Karpas-422 (cell line): ENCODE measurements at regions not wholly inside any gene's neighbourhood (a gene's known extent, or its start where the extent isn't known, plus 50 kb on each side); places are given as distances from the start of the nearest gene placed in this dataset.

Experiments used
- DNase-seq: peaks from one replicate; pipeline ENCODE4 v3.0.0-alpha.2; 2015
- H2AFZ ChIP-seq: fragments of 200-600 bp; sonication (generic); 2 replicates; pipeline ENCODE4 v1.6.1; 2014; ENCODE audit warnings: antibody characterized with exemption, low read length, mixed read lengths
- H3K27ac ChIP-seq: fragments of 200-600 bp; sonication (generic); 2 replicates; pipeline ENCODE4 v1.5.1; 2014; ENCODE audit warnings: mild to moderate bottlenecking, low read length, moderate library complexity
- H3K27me3 ChIP-seq: fragments of 200-600 bp; sonication (generic); 2 replicates; pipeline ENCODE4 v1.6.1; 2014; ENCODE audit warnings: low read length, mixed read lengths
- H3K36me3 ChIP-seq: fragments of 200-600 bp; sonication (generic); 2 replicates; pipeline ENCODE4 v1.6.1; 2014; ENCODE audit warnings: low read length, mixed read lengths; ENCODE audit not compliant: insufficient read depth
- H3K4me1 ChIP-seq: fragments of 200-600 bp; sonication (generic); 2 replicates; pipeline ENCODE4 v1.6.1; 2014; ENCODE audit warnings: mild to moderate bottlenecking, low read length, mixed read lengths
- H3K4me2 ChIP-seq: fragments of 200-600 bp; sonication (generic); 2 replicates; pipeline ENCODE4 v1.6.1; 2014; ENCODE audit warnings: low read length, low read depth, mild to moderate bottlenecking; ENCODE audit not compliant: poor library complexity, severe bottlenecking
- H3K4me3 ChIP-seq: fragments of 200-600 bp; sonication (generic); 2 replicates; pipeline ENCODE4 v1.5.1; 2014; ENCODE audit warnings: mild to moderate bottlenecking, antibody characterized with exemption, low read length, mixed read lengths
- H3K79me2 ChIP-seq: fragments of 200-600 bp; sonication (generic); 2 replicates; pipeline ENCODE4 v1.6.1; 2014; ENCODE audit warnings: mild to moderate bottlenecking, low read length, mixed read lengths
- H3K9ac ChIP-seq: fragments of 200-600 bp; sonication (generic); 2 replicates; pipeline ENCODE4 v1.6.0; 2014; ENCODE audit warnings: low read length
- H3K9me2 ChIP-seq: fragments of 200-600 bp; sonication (generic), shearing (Covaris generic); replicated peaks from 2 replicates; pipeline ENCODE4 v1.6.0; 2014; ENCODE audit warnings: mild to moderate bottlenecking, low read length, moderate library complexity; ENCODE audit not compliant: insufficient read depth
- H3K9me3 ChIP-seq: fragments of 300-700, 200-600 bp; sonication (generic); 2 replicates; pipeline ENCODE4 v1.6.1; 2014; ENCODE audit warnings: low read length, mixed read lengths
- H4K20me1 ChIP-seq: fragments of 200-600 bp; sonication (generic); 2 replicates; pipeline ENCODE4 v1.6.1; 2014; ENCODE audit warnings: mild to moderate bottlenecking, antibody characterized with exemption, low read length, low read depth; ENCODE audit not compliant: insufficient read depth

DNA sequence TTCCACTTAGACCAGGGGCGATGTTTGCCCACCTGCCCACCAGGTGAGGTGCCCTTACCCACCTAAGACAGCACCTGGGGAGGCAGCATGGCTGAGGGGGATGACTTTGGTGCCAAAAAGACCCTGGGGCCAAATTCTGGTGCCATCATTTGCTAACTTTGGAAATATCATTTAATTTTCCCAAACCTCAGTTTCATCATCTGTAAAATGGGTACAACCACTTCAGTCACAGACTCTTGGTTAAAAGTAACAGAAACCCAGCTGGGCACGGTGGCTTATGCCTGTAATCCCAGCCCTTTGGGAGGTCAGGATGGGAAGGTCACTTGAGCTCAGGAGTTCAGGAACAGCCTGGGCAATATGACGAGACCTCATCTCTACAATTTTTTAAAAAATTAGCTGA, 177.8 kb downstream of the USP12 start:
- H3K9ac ChIP-seq: no peak overlapping the region
- no peaks in the 10 kb centered on the region for H3K79me2 ChIP-seq
- no peak overlapping the region for H3K4me2 ChIP-seq
- no peak overlapping the region for H3K27ac ChIP-seq
- H3K4me3 ChIP-seq: no peak overlapping the region
- H4K20me1 ChIP-seq: no peaks in the 10 kb centered on the region
- DNase-seq: no peak
- no peak overlapping the region for H2AFZ ChIP-seq
- H3K27me3 ChIP-seq: 0 out of 2 replicates have a peak, but pooled peaks cover 2% of the 10 kb centered on the region
- no peaks in the 10 kb centered on the region for H3K9me3 ChIP-seq
- H3K4me1 ChIP-seq: peaks cover 8% of the 10 kb centered on the region
- no peaks in the 10 kb centered on the region for H3K36me3 ChIP-seq
- no peaks in the 10 kb centered on the region for H3K9me2 ChIP-seq

DNA sequence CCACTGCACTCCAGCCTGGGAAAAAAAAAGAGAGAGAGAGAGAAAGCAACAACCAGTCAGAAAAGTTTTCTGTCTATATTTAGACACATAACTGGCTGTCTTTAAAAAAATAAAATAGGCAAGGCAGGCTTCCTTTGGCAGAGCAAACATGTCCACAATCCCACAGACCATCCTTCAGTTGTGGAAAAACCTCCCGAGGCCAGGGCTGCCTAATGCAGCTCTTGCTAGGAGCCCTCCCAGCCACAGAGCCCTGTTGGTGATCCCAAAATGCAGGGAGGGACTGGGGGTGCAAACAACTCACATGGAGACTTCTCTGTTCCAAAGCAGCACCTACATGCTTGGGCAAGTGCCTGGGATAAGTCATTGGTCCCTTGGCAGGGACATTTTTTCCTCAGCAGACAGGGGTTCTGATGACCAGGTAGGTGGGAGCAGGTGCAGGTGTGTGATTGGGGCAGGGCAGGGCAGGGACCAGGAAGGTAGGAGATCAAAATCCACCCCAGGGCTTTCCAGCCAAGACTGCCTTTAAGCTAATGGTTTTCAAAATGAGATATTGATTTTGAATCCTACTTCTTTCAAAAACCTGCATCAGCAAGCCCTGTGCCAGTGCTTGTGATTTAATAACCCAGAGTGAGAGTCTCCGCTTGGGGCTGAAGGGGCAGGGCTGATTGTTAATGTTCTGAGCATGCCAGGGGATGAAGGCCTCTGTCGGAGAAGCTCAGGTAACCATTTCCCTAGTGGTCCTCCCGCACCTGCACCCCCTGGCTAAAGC, 178.5 kb downstream of the USP12 start:
- H3K27ac ChIP-seq: no peak overlapping the region
- no peak overlapping the region for H3K9ac ChIP-seq
- H4K20me1 ChIP-seq: no peaks in the 10 kb centered on the region
- H3K9me2 ChIP-seq: no peaks in the 10 kb centered on the region
- no peak overlapping the region for H3K4me2 ChIP-seq
- H3K36me3 ChIP-seq: no peaks in the 10 kb centered on the region
- no peaks in the 10 kb centered on the region for H3K9me3 ChIP-seq
- DNase-seq: no peak
- H3K27me3 ChIP-seq: 0 out of 2 replicates have a peak, but pooled peaks cover 2% of the 10 kb centered on the region
- H3K4me1 ChIP-seq: peaks cover 8% of the 10 kb centered on the region
- H2AFZ ChIP-seq: no peak overlapping the region
- H3K79me2 ChIP-seq: no peaks in the 10 kb centered on the region
- no peak overlapping the region for H3K4me3 ChIP-seq

DNA sequence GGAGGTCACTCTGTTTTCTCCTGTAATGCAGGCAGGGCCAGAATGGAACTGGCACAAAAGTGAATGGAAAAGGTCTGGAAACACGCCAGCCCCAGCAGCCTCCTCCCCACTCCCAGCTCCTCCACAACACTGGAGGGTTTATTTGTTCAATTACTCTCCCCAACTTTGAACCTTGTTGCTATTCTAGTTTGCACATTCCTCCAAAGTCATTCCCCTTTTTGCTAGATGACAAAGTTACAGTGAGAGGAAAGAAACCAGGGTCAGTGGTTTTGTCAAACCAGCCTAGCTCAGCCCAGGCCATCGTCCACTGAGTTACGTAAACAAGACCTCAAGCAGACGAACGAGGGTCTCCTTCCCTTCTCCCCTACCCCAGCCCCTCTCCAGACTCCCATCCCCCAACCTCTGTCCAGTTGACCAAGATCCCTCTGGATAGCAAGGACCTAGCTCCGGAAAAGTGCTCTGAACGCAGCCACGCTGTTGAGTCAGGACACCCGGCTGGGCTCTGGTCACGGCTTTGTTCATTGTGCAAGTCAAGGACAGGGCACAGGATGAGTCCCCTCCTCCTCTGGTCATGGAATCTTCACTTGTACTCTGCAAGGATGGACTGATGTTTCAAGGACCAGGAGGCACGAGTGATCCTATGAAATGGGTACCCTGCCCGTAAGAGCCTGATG, 180.0 kb downstream of the USP12 start:
- Histone ChIP-seq H3K9me2 (no peaks in the 10 kb centered on the region), H2AFZ (no peak overlapping the region), H3K4me2 (no peak overlapping the region), H3K36me3 (no peaks in the 10 kb centered on the region), H3K27me3 (0 out of 2 replicates have a peak, but pooled peaks cover 2% of the 10 kb centered on the region), H3K9ac (no peak overlapping the region), H3K4me1 (no peaks in the 10 kb centered on the region), H3K27ac (no peak overlapping the region), H3K79me2 (no peaks in the 10 kb centered on the region), H3K4me3 (no peak overlapping the region), H3K9me3 (no peaks in the 10 kb centered on the region), H4K20me1 (no peaks in the 10 kb centered on the region)
- no peak for DNase-seq

DNA sequence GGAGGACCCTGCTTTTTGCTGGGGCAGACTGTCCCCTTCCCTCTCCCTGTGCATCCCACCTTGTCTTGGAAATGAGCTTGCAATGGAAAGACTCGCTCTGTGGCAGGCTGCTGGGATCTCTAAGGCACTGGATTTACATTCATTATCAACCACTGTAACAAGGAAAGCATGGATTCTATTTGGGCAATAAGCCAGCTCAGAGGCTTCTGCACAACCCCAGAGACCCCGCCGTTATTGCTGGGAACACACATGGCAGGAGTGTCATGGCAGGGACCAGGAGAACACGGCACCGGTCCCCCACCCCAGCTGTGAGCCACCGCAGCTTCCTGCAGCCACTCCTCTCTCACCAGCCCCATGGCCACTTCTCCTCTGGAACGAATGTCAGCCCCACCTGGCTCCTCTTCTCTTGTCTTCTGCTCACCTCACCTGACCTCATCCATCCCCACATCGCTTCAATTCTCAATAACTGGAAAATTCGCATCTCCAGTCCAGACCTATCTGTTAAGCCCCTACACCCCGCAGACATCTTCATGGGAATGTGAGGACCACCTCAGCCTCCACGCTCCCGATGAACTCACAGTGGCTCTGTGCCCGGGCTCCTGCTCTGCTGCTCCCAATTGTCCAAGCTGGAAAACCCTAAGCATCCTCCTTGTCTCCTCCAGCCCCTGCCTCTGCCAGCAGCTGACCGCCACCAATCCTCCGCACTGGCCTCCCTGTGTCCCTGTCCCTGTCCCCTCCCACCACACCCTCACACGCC, 181.5 kb downstream of the USP12 start:
- Histone ChIP-seq H3K27ac (no peak overlapping the region), H4K20me1 (no peaks in the 10 kb centered on the region), H3K4me3 (no peak overlapping the region), H2AFZ (no peak overlapping the region), H3K27me3 (no peaks in the 10 kb centered on the region), H3K79me2 (no peaks in the 10 kb centered on the region), H3K4me2 (no peak overlapping the region), H3K9ac (no peak overlapping the region), H3K36me3 (no peaks in the 10 kb centered on the region), H3K4me1 (no peaks in the 10 kb centered on the region), H3K9me3 (no peaks in the 10 kb centered on the region), H3K9me2 (no peaks in the 10 kb centered on the region)
- no peak for DNase-seq

DNA sequence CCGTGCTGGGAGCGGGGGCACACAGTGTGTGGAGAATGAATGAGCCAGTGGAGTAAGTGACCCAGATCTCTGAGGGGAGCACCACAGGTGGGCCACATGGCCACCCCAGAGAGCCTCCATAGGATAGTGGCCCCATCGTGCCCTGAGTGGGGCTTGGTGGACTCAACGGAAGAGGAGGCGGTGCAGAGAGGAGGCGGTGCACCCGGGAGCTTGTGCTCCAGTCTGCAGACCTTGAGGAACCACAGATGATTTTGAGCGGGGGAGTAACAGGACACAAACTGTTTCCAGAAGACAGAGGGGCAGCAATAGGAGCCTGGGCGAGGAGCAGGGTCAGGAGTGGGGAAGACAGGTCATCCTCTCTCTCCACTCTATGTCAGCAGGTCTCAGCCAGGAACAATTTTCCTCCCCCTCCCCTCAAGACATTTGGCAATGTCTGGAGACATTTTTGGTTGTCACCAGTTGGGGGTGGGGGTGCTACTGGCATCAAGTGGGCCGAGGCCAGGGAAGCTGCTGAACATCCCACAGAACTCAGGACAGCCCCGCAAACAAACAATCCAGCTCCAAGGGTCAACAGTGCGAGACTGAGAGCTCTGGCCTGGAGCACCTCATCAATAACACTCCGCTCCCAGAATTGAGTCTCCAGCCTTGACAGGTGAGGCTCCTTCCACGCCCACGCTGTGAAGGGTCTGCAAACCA, 182.2 kb downstream of the USP12 start:
- Histone ChIP-seq H3K4me2 (no peak overlapping the region), H3K4me1 (no peaks in the 10 kb centered on the region), H3K79me2 (no peaks in the 10 kb centered on the region), H3K9ac (no peak overlapping the region), H3K9me3 (no peaks in the 10 kb centered on the region), H4K20me1 (no peaks in the 10 kb centered on the region), H3K27me3 (no peaks in the 10 kb centered on the region), H3K36me3 (no peaks in the 10 kb centered on the region), H3K27ac (no peak overlapping the region), H3K4me3 (no peak overlapping the region), H3K9me2 (no peaks in the 10 kb centered on the region), H2AFZ (no peak overlapping the region)
- no peak for DNase-seq

DNA sequence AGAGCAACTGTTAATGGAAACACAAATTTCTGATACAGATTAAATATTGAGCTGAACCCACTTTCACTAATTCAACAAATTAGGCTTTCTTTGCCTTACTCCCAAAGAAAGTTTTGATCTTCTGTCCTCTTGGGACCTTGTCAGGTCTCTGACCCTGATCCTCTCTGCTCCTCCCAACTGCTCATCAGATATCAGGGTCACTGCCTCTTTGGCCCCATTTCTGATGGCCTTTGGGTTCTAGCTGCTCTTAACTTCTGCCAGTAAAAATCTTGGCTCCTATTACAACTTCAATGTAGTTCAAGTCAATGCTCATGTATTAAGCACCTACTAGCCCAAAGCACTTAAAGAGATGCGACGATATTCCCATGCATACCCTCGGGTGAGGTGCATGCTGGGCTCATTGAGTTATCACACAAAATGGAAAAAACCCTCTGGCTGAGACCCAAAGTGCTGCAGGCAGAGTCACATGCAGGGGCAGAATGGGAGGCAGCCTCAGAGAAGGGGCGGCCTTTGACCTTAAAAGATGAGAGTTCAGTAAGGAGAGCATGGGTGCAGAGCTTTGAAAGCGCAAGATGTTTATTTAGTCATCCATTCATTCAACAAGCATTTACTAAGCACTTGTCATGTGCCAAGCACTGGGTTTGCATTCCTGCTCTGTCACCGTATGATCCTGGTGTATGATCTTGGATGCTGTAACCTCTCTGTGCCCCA, 183.4 kb downstream of the USP12 start:
- no peak overlapping the region for H3K27ac ChIP-seq
- no peaks in the 10 kb centered on the region for H3K9me3 ChIP-seq
- H3K4me1 ChIP-seq: no peaks in the 10 kb centered on the region
- H3K27me3 ChIP-seq: no peaks in the 10 kb centered on the region
- H3K4me2 ChIP-seq: no peak overlapping the region
- no peak overlapping the region for H3K9ac ChIP-seq
- no peaks in the 10 kb centered on the region for H3K9me2 ChIP-seq
- no peaks in the 10 kb centered on the region for H3K79me2 ChIP-seq
- no peak for DNase-seq
- H2AFZ ChIP-seq: no peak overlapping the region
- H3K4me3 ChIP-seq: no peak overlapping the region
- no peaks in the 10 kb centered on the region for H4K20me1 ChIP-seq
- H3K36me3 ChIP-seq: no peaks in the 10 kb centered on the region

DNA sequence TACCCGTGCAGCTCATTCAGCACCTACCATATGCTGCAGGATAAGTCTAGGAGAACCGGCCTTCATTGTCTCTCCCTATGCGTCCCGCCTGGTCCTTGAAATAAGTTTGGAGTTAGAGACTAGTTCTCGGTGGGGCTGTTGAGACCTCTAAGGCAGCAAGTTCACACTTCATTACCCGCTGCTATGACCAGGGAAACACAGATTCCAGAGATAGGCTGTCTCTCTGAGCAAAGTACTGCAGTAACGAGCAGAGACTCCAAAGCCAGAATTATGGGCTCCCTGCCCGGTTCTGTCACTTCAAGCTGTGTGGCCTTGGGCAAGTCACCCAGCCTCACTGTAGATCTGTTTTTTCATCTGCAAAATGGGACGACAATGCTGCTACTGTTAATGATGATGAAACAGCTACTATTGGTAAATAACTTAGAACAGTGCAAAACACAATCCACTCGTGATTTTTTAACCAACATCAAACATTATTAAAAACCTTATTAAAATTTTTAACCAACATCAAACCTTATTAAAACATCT, 184.1 kb downstream of the USP12 start:
- DNase-seq: no peak
- Histone ChIP-seq H4K20me1 (no peaks in the 10 kb centered on the region), H3K9me2 (no peaks in the 10 kb centered on the region), H3K27ac (no peak overlapping the region), H3K4me3 (no peak overlapping the region), H3K9ac (no peak overlapping the region), H3K9me3 (no peaks in the 10 kb centered on the region), H3K36me3 (no peaks in the 10 kb centered on the region), H3K27me3 (no peaks in the 10 kb centered on the region), H2AFZ (no peak overlapping the region), H3K4me1 (no peaks in the 10 kb centered on the region), H3K79me2 (no peaks in the 10 kb centered on the region), H3K4me2 (no peak overlapping the region)
